NCI-H2227 treated with DMSO at 0.1 percent for 48 hours (cell line): ENCODE measurements at regions not wholly inside any gene's neighbourhood (a gene's known extent, or its start where the extent isn't known, plus 50 kb on each side); places are given as distances from the start of the nearest gene placed in this dataset.

Experiments
- DNase-seq: peaks from one replicate; lab custom pipeline; 2025; lab: John Stamatoyannopoulos, UW

GRCh38 chr20:39632176-39632575 lies 670.0 kb downstream of the DHX35 start:
- no peak for DNase-seq

- no peak for DNase-seq
These were observed 669.4 kb downstream of the DHX35 start for GRCh38 chr20:39631557-39631956.

- no peak for DNase-seq
These were observed 668.2 kb downstream of the DHX35 start for GRCh38 chr20:39630215-39630908.

- no peak for DNase-seq
These were observed 665.6 kb downstream of the DHX35 start for GRCh38 chr20:39627765-39628164.

- no peak for DNase-seq
These were observed 662.2 kb downstream of the DHX35 start for GRCh38 chr20:39624316-39624715.

- no peak for DNase-seq
These were observed 661.6 kb downstream of the DHX35 start for GRCh38 chr20:39623584-39624234.

- no peak for DNase-seq
These were observed 657.2 kb downstream of the DHX35 start for GRCh38 chr20:39619271-39619785.

GRCh38 chr20:39611901-39612300 lies 649.8 kb downstream of the DHX35 start:
- no peak for DNase-seq

- no peak for DNase-seq
These were observed 645.0 kb downstream of the DHX35 start for GRCh38 chr20:39607141-39607540.

- DNase-seq, result no peak
These were observed 643.8 kb downstream of the DHX35 start for GRCh38 chr20:39605908-39606307.

GRCh38 chr20:39605361-39605760 lies 643.2 kb downstream of the DHX35 start:
- DNase-seq, result no peak

- DNase-seq, result no peak
These were observed 641.1 kb downstream of the DHX35 start for GRCh38 chr20:39603219-39603618.

GRCh38 chr20:39602649-39603048 lies 640.5 kb downstream of the DHX35 start:
- no peak for DNase-seq

GRCh38 chr20:39600871-39601270 lies 638.7 kb downstream of the DHX35 start:
- no peak for DNase-seq

- DNase-seq, result no peak
These were observed 638.0 kb downstream of the DHX35 start for GRCh38 chr20:39600156-39600555.

- DNase-seq, result no peak
These were observed 634.4 kb downstream of the DHX35 start for GRCh38 chr20:39596554-39596953.

GRCh38 chr20:39592371-39592770 lies 630.2 kb downstream of the DHX35 start:
- no peak for DNase-seq

- no peak for DNase-seq
These were observed 626.1 kb downstream of the DHX35 start for GRCh38 chr20:39588148-39588757.

GRCh38 chr20:39581034-39581433 lies 618.9 kb downstream of the DHX35 start:
- no peak for DNase-seq

- no peak for DNase-seq
These were observed 614.6 kb downstream of the DHX35 start for GRCh38 chr20:39576771-39577170.

GRCh38 chr20:39574061-39574460 lies 611.9 kb downstream of the DHX35 start:
- DNase-seq, result no peak

GRCh38 chr20:39571171-39571570 lies 609.0 kb downstream of the DHX35 start:
- no peak for DNase-seq

- DNase-seq, result no peak
These were observed 606.0 kb downstream of the DHX35 start for GRCh38 chr20:39568109-39568508.
